Neutrophil (primary cell): ENCODE measurements at regions not wholly inside any gene's neighbourhood (a gene's known extent, or its start where the extent isn't known, plus 50 kb on each side); places are given as distances from the start of the nearest gene placed in this dataset.

ENCODE experiments used
- H3K27ac ChIP-seq: fragments of 200-600 bp; sonication (generic); 2 replicates; pipeline ENCODE4 v1.5.1; 2016; ENCODE audit warnings: mild to moderate bottlenecking, moderate library complexity
- H3K27me3 ChIP-seq: fragments of 200-600 bp; sonication (generic); 2 replicates; pipeline ENCODE4 v1.6.0; 2016; ENCODE audit warnings: mild to moderate bottlenecking
- H3K36me3 ChIP-seq: fragments of 200-600 bp; sonication (generic); 2 replicates; pipeline ENCODE4 v1.5.1; 2017
- H3K4me1 ChIP-seq, 2 experiments: fragments of 200-600 bp in 1 of 2; sonication (generic) in 1 of 2; 1 replicate in 1 of 2; 2 replicates in 1 of 2; pipeline versions ENCODE4 v1.5.1 to v1.6.1; 2013 to 2016; ENCODE audit warnings: low read depth in 1 of 2, low read length in 1 of 2, mild to moderate bottlenecking in 1 of 2, moderate library complexity in 1 of 2; ENCODE audit not compliant: control insufficient read depth in 1 of 2, insufficient read depth in 1 of 2
- H3K4me3 ChIP-seq, 2 experiments: fragments of 200-600 bp in 1 of 2; sonication (generic) in 1 of 2; 1 replicate in 1 of 2; 2 replicates in 1 of 2; pipeline ENCODE4 v1.5.1; 2013 to 2016; ENCODE audit warnings: low read depth in 1 of 2, low read length in 1 of 2, mild to moderate bottlenecking in 1 of 2, moderate library complexity in 1 of 2
- H3K9me3 ChIP-seq: fragments of 200-600 bp; sonication (generic); 2 replicates; pipeline ENCODE4 v1.5.1; 2016
- CTCF ChIP-seq: fragments of 200-600 bp; sonication (generic); IDR thresholded peaks from 2 replicates; pipeline ENCODE4 v1.5.1; 2016; ENCODE audit warnings: antibody characterized with exemption

- Histone ChIP-seq H3K36me3 (no peaks in the 10 kb centered on the region), H3K4me3 (no peak overlapping the region)
- TF ChIP-seq CTCF = no peak
Observed at GRCh38 chr6:90975741-90976140, 388.9 kb upstream of the MAP3K7 start.

GRCh38 chr6:90973188-90973587, 386.3 kb upstream of the MAP3K7 start:
- H3K4me1 ChIP-seq = no peaks in the 10 kb centered on the region
- H3K27ac ChIP-seq = no peak overlapping the region
- H3K4me3 ChIP-seq = no peak overlapping the region
- no peaks in the 10 kb centered on the region for H3K9me3 ChIP-seq
- TF ChIP-seq CTCF = no peak
- H3K27me3 ChIP-seq = no peaks in the 10 kb centered on the region
- H3K36me3 ChIP-seq = no peaks in the 10 kb centered on the region

More at GRCh38 chr6:90975741-90976140, 388.9 kb upstream of the MAP3K7 start:
- H3K27ac ChIP-seq = no peak overlapping the region
- no peaks in the 10 kb centered on the region for H3K4me1 ChIP-seq
- no peaks in the 10 kb centered on the region for H3K9me3 ChIP-seq
- no peaks in the 10 kb centered on the region for H3K27me3 ChIP-seq

- H3K36me3 ChIP-seq = no peaks in the 10 kb centered on the region
- H3K9me3 ChIP-seq = no peaks in the 10 kb centered on the region
- TF ChIP-seq CTCF = no peak
- no peaks in the 10 kb centered on the region for H3K27me3 ChIP-seq
- no peaks in the 10 kb centered on the region for H3K4me1 ChIP-seq
- no peak overlapping the region for H3K27ac ChIP-seq
- H3K4me3 ChIP-seq = no peak overlapping the region
Observed at GRCh38 chr6:90970672-90971071, 383.8 kb upstream of the MAP3K7 start.

GRCh38 chr6:90967471-90967870, 380.6 kb upstream of the MAP3K7 start:
- H3K27me3 ChIP-seq = no peaks in the 10 kb centered on the region
- H3K27ac ChIP-seq = no peak overlapping the region
- H3K4me3 ChIP-seq = no peak overlapping the region

GRCh38 chr6:90960324-90960723, 373.5 kb upstream of the MAP3K7 start:
- no peak for TF ChIP-seq CTCF
- H3K27ac ChIP-seq = no peak overlapping the region
- no peaks in the 10 kb centered on the region for H3K27me3 ChIP-seq
- no peaks in the 10 kb centered on the region for H3K36me3 ChIP-seq
- no peak overlapping the region for H3K4me3 ChIP-seq
- H3K9me3 ChIP-seq = no peaks in the 10 kb centered on the region
- H3K4me1 ChIP-seq = no peaks in the 10 kb centered on the region

More at GRCh38 chr6:90967471-90967870, 380.6 kb upstream of the MAP3K7 start:
- TF ChIP-seq CTCF = no peak
- Histone ChIP-seq H3K4me1 (no peaks in the 10 kb centered on the region), H3K9me3 (no peaks in the 10 kb centered on the region), H3K36me3 (no peaks in the 10 kb centered on the region)

- TF ChIP-seq CTCF = no peak
- H3K9me3 ChIP-seq = no peaks in the 10 kb centered on the region
- H3K27me3 ChIP-seq = no peaks in the 10 kb centered on the region
- H3K27ac ChIP-seq = no peak overlapping the region
- no peaks in the 10 kb centered on the region for H3K36me3 ChIP-seq
- no peaks in the 10 kb centered on the region for H3K4me1 ChIP-seq
- H3K4me3 ChIP-seq = no peak overlapping the region
Observed at GRCh38 chr6:90955246-90955645, 368.4 kb upstream of the MAP3K7 start.
